ENCODE measurements at regions not wholly inside any gene's neighbourhood (a gene's known extent, or its start where the extent isn't known, plus 50 kb on each side); places are given as distances from the start of the nearest gene placed in this dataset.

DNA sequence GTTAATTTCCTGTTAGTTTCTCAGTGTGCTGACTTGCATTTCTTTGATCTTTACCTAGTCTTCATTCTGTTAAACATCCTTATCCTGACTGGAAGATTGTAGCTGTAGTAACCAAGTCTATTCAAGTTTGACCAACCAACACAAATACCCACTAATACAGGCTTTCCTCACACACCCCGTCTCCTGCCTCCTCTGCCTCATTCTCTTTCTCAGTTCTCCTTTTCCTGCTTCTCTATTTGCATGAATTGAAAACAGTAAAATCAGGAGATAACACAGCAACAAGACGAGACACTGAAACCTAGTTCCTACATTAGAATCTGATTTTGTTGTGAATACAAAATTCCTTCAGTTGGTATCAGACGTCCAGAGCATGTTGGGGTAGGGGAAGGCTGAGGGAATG, 116.9 kb upstream of the ARPP21 start:
- Histone ChIP-seq H3K27me3 (no peaks in the 10 kb centered on the region), H3K4me3 (no peak overlapping the region), H3K27ac (no peak overlapping the region), H3K36me3 (no peaks in the 10 kb centered on the region), H3K4me1 (no peaks in the 10 kb centered on the region), H3K9me3 (no peaks in the 10 kb centered on the region)
- whole genome bisulfite sequencing, 2 donors: 66 to 72% methylated on average over 3 of the region's 3 CpGs
- no peak for TF ChIP-seq POLR2A (IDR thresholded peaks at IDR 0.05)
- no peak for DNase-seq
- intact Hi-C loops (cut with DNase I): no loop called here

- 82 to 89% methylated on average over 4 of the region's 4 CpGs for WGBS, 2 donors
- Histone ChIP-seq H3K4me1 (no peaks in the 10 kb centered on the region), H3K4me3 (no peak overlapping the region), H3K36me3 (no peaks in the 10 kb centered on the region), H3K27ac (no peak overlapping the region), H3K9me3 (no peaks in the 10 kb centered on the region), H3K27me3 (no peaks in the 10 kb centered on the region)
- no peak for DNase-seq
- TF ChIP-seq, protein P1, sequence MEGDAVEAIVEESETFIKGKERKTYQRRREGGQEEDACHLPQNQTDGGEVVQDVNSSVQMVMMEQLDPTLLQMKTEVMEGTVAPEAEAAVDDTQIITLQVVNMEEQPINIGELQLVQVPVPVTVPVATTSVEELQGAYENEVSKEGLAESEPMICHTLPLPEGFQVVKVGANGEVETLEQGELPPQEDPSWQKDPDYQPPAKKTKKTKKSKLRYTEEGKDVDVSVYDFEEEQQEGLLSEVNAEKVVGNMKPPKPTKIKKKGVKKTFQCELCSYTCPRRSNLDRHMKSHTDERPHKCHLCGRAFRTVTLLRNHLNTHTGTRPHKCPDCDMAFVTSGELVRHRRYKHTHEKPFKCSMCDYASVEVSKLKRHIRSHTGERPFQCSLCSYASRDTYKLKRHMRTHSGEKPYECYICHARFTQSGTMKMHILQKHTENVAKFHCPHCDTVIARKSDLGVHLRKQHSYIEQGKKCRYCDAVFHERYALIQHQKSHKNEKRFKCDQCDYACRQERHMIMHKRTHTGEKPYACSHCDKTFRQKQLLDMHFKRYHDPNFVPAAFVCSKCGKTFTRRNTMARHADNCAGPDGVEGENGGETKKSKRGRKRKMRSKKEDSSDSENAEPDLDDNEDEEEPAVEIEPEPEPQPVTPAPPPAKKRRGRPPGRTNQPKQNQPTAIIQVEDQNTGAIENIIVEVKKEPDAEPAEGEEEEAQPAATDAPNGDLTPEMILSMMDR (IDR thresholded peaks at IDR 0.05): no peak
- TF ChIP-seq POLR2A (IDR thresholded peaks at IDR 0.05) (no peak), EP300 (IDR thresholded peaks at IDR 0.05) (no peak), POLR2AphosphoS5 (IDR thresholded peaks at IDR 0.05) (no peak)
- intact Hi-C loops (cut with DNase I): no loop called here
Measured at GRCh38 chr3:35523074-35523473, 116.3 kb upstream of the ARPP21 start.

DNA sequence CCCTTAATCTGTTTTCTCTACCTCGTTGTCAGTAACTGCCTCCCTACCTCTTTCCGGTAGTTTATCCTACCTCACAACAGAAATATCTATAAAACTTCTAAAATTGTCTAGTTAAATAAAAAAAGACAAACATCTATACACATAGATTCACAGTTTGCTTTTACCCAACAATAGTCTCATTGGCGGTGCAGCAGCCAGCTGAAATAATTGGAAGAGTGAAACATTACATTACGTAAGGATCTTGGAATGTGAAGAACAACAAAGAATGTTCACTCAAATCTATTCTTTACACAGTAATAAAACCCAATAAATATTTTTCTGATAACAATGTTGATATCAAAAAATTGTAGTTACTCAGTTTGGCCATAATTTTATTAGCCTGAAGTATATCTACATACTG, 115.5 kb upstream of the ARPP21 start:
- intact Hi-C loops (cut with DNase I): no loop called here
- WGBS, 2 donors: 63 to 72% methylated on average over 4 of the region's 4 CpGs
- no peak overlapping the region for H3K4me3 ChIP-seq
- no peak overlapping the region for H3K27ac ChIP-seq
- no peaks in the 10 kb centered on the region for H3K4me1 ChIP-seq
- no peaks in the 10 kb centered on the region for H3K27me3 ChIP-seq
- TF ChIP-seq POLR2AphosphoS5 (IDR thresholded peaks at IDR 0.05): no peak
- no peak for TF ChIP-seq POLR2A (IDR thresholded peaks at IDR 0.05)
- TF ChIP-seq, protein P1 (IDR thresholded peaks at IDR 0.05): no peak
- no peak for TF ChIP-seq EP300 (IDR thresholded peaks at IDR 0.05)
- DNase-seq: no peak
- no peaks in the 10 kb centered on the region for H3K9me3 ChIP-seq
- H3K36me3 ChIP-seq: no peaks in the 10 kb centered on the region

DNA sequence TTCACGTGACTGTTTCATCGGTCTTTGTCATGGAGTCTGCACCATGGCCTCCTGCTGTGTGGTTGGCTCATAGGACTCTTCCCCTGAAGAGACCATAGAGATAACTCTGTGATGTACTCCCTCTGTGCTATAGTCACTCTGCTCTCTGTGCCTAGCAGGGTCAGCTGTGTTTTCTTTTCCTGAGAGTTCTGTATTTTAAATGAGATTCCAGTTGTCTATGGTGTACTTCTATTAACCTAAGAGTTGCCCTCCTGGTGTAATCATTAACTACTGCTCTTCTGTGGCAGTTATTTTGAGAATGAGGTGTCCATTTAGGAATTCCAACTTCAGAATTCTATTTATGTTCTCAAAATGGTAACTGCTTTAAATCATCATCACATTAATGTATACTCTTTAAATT, 114.5 kb upstream of the ARPP21 start:
- no peak overlapping the region for H3K27ac ChIP-seq
- H3K36me3 ChIP-seq: no peaks in the 10 kb centered on the region
- 87 to 92% methylated on average over 2 of the region's 2 CpGs for WGBS, 2 donors
- no peaks in the 10 kb centered on the region for H3K4me1 ChIP-seq
- intact Hi-C loops (cut with DNase I): no loop called here
- H3K27me3 ChIP-seq: no peaks in the 10 kb centered on the region
- no peak overlapping the region for H3K4me3 ChIP-seq
- no peaks in the 10 kb centered on the region for H3K9me3 ChIP-seq
- no peak for TF ChIP-seq POLR2A (IDR thresholded peaks at IDR 0.05)
- TF ChIP-seq POLR2AphosphoS5 (IDR thresholded peaks at IDR 0.05): no peak
- TF ChIP-seq, protein P1 (IDR thresholded peaks at IDR 0.05): no peak
- no peak for TF ChIP-seq EP300 (IDR thresholded peaks at IDR 0.05)
- DNase-seq: no peak

GRCh38 chr3:35528728-35529127, 110.6 kb upstream of the ARPP21 start:
- H3K9me3 ChIP-seq: no peaks in the 10 kb centered on the region
- TF ChIP-seq POLR2AphosphoS5 (IDR thresholded peaks at IDR 0.05): no peak
- TF ChIP-seq EP300 (IDR thresholded peaks at IDR 0.05): no peak
- TF ChIP-seq, protein P1 (IDR thresholded peaks at IDR 0.05): no peak
- no peak for TF ChIP-seq POLR2A (IDR thresholded peaks at IDR 0.05)
- H3K36me3 ChIP-seq: no peaks in the 10 kb centered on the region
- intact Hi-C loops (cut with DNase I): no loop called here
- H3K27me3 ChIP-seq: no peaks in the 10 kb centered on the region
- no peak overlapping the region for H3K4me3 ChIP-seq
- 33 to 73% methylated on average over 6 of the region's 6 CpGs for WGBS, 2 donors
- no peak for DNase-seq
- H3K4me1 ChIP-seq: no peaks in the 10 kb centered on the region
- H3K27ac ChIP-seq: no peak overlapping the region

All from sigmoid colon (tissue), 6 donors.